ENCODE measurements at regions not wholly inside any gene's neighbourhood (a gene's known extent, or its start where the extent isn't known, plus 50 kb on each side); places are given as distances from the start of the nearest gene placed in this dataset.

DNA sequence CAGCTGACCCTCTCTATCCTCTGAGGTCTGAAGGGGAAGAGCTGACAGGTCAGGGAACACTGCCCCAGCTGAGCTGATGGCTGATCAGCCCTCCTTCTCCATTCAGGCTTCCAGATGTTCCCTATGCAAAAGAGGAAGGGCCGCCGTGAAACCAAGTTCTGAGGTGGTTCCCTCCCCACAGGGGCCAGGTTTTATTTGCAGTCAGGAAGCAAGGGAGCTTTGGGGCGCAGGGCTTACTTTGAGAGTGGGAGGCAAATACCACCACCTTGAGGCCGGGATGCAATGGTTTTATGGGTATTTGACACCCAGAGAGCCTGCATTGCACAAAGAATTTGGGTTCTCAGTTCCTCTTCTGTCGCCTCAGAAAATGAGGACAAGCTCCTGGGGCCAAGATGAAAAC lies 186.9 kb downstream of the ARRDC4 start:
- H3K27ac ChIP-seq = no peak overlapping the region
- no peak for DNase-seq
- H3K36me3 ChIP-seq = no peaks in the 10 kb centered on the region
- ATAC-seq = no peak
- no peak for TF ChIP-seq CTCF (IDR thresholded peaks at IDR 0.05)
- no peaks in the 10 kb centered on the region for H3K4me1 ChIP-seq
- no peaks in the 10 kb centered on the region for H3K9me3 ChIP-seq
- 69 to 74% methylated on average over 5 of the region's 5 CpGs for WGBS, 2 donors
- peaks cover 0 to 15% (median 0%) of the 10 kb centered on the region in 7 donors for H3K27me3 ChIP-seq
- intact Hi-C loops (cut with DNase I) = no loop called here
- H3K4me3 ChIP-seq = no peak overlapping the region

- intact Hi-C loops (cut with DNase I) = no loop called here
- Histone ChIP-seq H3K27ac (no peak overlapping the region), H3K4me3 (no peak overlapping the region), H3K4me1 (no peaks in the 10 kb centered on the region), H3K9me3 (no peaks in the 10 kb centered on the region), H3K36me3 (no peaks in the 10 kb centered on the region), H3K27me3 (peaks cover 0 to 13% (median 0%) of the 10 kb centered on the region in 7 donors)
- DNase-seq = no peak
- no peak for ATAC-seq
- 81 to 88% methylated on average over 2 of the region's 2 CpGs for WGBS, 2 donors
- TF ChIP-seq CTCF (IDR thresholded peaks at IDR 0.05) = no peak
These were observed 189.6 kb downstream of the ARRDC4 start for GRCh38 chr15:98150084-98150483.

DNA sequence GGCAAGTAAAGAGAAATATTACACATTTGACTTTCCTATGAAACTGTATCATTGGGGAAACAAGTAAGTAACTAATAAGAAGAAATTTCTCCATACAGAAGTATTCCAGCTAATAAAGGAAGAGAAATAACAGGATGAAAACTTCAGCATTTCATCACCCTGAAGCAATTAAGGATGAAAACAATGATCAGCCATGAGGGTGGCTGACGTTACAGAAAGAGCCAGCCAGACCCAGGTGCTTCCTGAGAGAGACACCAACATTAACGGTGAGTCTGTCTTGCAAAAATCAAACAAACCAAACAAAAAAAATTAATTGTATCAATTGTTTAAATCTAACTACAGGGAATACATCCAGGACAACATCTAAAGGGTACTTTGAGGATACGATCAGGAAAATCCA lies 190.0 kb downstream of the ARRDC4 start:
- H3K9me3 ChIP-seq = no peaks in the 10 kb centered on the region
- ATAC-seq (no peak), DNase-seq (no peak)
- no peak overlapping the region for H3K27ac ChIP-seq
- intact Hi-C loops (cut with DNase I) = no loop called here
- peaks cover 0 to 13% (median 0%) of the 10 kb centered on the region in 7 donors for H3K27me3 ChIP-seq
- H3K36me3 ChIP-seq = no peaks in the 10 kb centered on the region
- TF ChIP-seq CTCF (IDR thresholded peaks at IDR 0.05) = no peak
- 35 to 36% methylated on average over 3 of the region's 3 CpGs for WGBS, 2 donors
- no peak overlapping the region for H3K4me3 ChIP-seq
- H3K4me1 ChIP-seq = no peaks in the 10 kb centered on the region

GRCh38 chr15:98151096-98151495 lies 190.6 kb downstream of the ARRDC4 start:
- ATAC-seq = no peak
- WGBS, 2 donors = 88 to 91% methylated on average over 2 of the region's 2 CpGs

More at GRCh38 chr15:98151096-98151495, 190.6 kb downstream of the ARRDC4 start:
- DNase-seq = no peak
- no peak overlapping the region for H3K27ac ChIP-seq
- no peak for TF ChIP-seq CTCF (IDR thresholded peaks at IDR 0.05)
- H3K36me3 ChIP-seq = no peaks in the 10 kb centered on the region
- H3K9me3 ChIP-seq = no peaks in the 10 kb centered on the region
- no peak overlapping the region for H3K4me3 ChIP-seq
- H3K27me3 ChIP-seq = peaks cover 0 to 11% (median 0%) of the 10 kb centered on the region in 7 donors
- intact Hi-C loops (cut with DNase I) = no loop called here
- H3K4me1 ChIP-seq = no peaks in the 10 kb centered on the region

Data from heart right ventricle (tissue), 16 donors.